Upper lobe of left lung (tissue), 4 donors: ENCODE measurements at regions not wholly inside any gene's neighbourhood (a gene's known extent, or its start where the extent isn't known, plus 50 kb on each side); places are given as distances from the start of the nearest gene placed in this dataset.

Experiments used
- EP300 ChIP-seq, 4 donors: sonication (generic); formaldehyde crosslinking; IDR thresholded peaks; one replicate each; pipeline ENCODE4 v1.5.1; 2017; ENCODE audit warnings: antibody characterized with exemption in 4 of 4, control low read depth in 2 of 4
- POLR2AphosphoS5 ChIP-seq, 2 donors: sonication (generic); formaldehyde crosslinking; IDR thresholded peaks; one replicate each; pipeline ENCODE4 v1.5.1; 2017; ENCODE audit warnings: antibody characterized with exemption in 2 of 2
- TF ChIP-seq, protein P1 (sequence below), 6 experiments: fragments of 450-650 bp in 4 of 6; fragments of 200-600 bp in 2 of 6; sonication (generic) in 2 of 6; IDR thresholded peaks; one replicate each; pipeline ENCODE4 v1.5.1; 2016 to 2019; ENCODE audit warnings: antibody characterized with exemption in 6 of 6

DNA sequence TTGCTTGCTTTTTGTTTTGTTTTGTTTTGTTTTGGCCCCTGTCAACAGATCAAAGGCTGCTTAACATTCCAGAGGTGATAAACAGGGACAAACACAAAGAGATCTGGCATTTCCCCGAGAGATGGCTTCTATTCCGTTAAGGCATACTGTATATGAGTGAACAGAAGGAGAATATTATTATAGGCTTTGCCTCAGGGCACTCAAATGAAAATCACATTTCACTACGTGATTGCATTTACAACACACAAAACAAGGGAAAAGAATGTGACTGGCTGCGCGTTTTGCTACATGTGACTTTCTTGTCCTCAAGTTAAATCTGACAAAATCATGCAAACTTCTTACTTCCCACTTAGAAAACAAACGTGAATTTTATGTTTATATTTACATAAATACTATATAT, 1037.9 kb upstream of the DDX18 start:
- TF ChIP-seq, protein P1, sequence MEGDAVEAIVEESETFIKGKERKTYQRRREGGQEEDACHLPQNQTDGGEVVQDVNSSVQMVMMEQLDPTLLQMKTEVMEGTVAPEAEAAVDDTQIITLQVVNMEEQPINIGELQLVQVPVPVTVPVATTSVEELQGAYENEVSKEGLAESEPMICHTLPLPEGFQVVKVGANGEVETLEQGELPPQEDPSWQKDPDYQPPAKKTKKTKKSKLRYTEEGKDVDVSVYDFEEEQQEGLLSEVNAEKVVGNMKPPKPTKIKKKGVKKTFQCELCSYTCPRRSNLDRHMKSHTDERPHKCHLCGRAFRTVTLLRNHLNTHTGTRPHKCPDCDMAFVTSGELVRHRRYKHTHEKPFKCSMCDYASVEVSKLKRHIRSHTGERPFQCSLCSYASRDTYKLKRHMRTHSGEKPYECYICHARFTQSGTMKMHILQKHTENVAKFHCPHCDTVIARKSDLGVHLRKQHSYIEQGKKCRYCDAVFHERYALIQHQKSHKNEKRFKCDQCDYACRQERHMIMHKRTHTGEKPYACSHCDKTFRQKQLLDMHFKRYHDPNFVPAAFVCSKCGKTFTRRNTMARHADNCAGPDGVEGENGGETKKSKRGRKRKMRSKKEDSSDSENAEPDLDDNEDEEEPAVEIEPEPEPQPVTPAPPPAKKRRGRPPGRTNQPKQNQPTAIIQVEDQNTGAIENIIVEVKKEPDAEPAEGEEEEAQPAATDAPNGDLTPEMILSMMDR (IDR thresholded peaks at IDR 0.05): no peak
- no peak for TF ChIP-seq POLR2AphosphoS5 (IDR thresholded peaks at IDR 0.05)
- no peak for TF ChIP-seq EP300 (IDR thresholded peaks at IDR 0.05)
